NCI-H526 (cell line): ENCODE measurements at regions not wholly inside any gene's neighbourhood (a gene's known extent, or its start where the extent isn't known, plus 50 kb on each side); places are given as distances from the start of the nearest gene placed in this dataset.
"Not testable (repeated sequence)": the region's sequence is repeated elsewhere in the genome, so short reads cannot be mapped to it uniquely, and the experiment has no call there.

ENCODE experiments used
- DNase-seq, 2 experiments: peaks; one replicate each; lab custom pipeline; 2025; lab: John Stamatoyannopoulos, UW

GRCh38 chr20:16864069-16864468 lies 115.9 kb downstream of the OTOR start:
- no peak for DNase-seq

GRCh38 chr20:16864963-16865362 lies 116.8 kb downstream of the OTOR start:
- DNase-seq, result no peak

GRCh38 chr20:16865406-16865805 lies 117.2 kb downstream of the OTOR start:
- DNase-seq, result no peak

GRCh38 chr20:16873124-16873523 lies 125.0 kb downstream of the OTOR start:
- not testable (repeated sequence) for DNase-seq

- no peak for DNase-seq
These were observed 128.9 kb downstream of the OTOR start for GRCh38 chr20:16877053-16877554.

- no peak for DNase-seq
These were observed 137.6 kb downstream of the OTOR start for GRCh38 chr20:16885746-16886145.

GRCh38 chr20:16898433-16898832 lies 150.3 kb downstream of the OTOR start:
- no peak for DNase-seq

GRCh38 chr20:16902662-16903061 lies 154.5 kb downstream of the OTOR start:
- no peak for DNase-seq

- peak in 1 of 2 experiments; percentile 3 for DNase-seq
These were observed 156.6 kb downstream of the OTOR start for GRCh38 chr20:16904751-16905150.

GRCh38 chr20:16914277-16914676 lies 166.1 kb downstream of the OTOR start:
- DNase-seq, result no peak

- no peak for DNase-seq
These were observed 168.0 kb downstream of the OTOR start for GRCh38 chr20:16916165-16916564.

- no peak for DNase-seq
These were observed 169.5 kb downstream of the OTOR start for GRCh38 chr20:16917636-16918035.

GRCh38 chr20:16918366-16918765 lies 170.2 kb downstream of the OTOR start:
- DNase-seq, result no peak

- no peak for DNase-seq
These were observed 171.7 kb downstream of the OTOR start for GRCh38 chr20:16919841-16920240.

- no peak for DNase-seq
These were observed 174.7 kb downstream of the OTOR start for GRCh38 chr20:16922834-16923233.

GRCh38 chr20:16926626-16927430 lies 178.7 kb downstream of the OTOR start:
- DNase-seq, result no peak

- no peak for DNase-seq
These were observed 181.6 kb downstream of the OTOR start for GRCh38 chr20:16929756-16930155.

GRCh38 chr20:16930656-16931055 lies 182.5 kb downstream of the OTOR start:
- no peak for DNase-seq

- no peak for DNase-seq
These were observed 190.9 kb downstream of the OTOR start for GRCh38 chr20:16939051-16939450.

- no peak for DNase-seq
These were observed 192.5 kb downstream of the OTOR start for GRCh38 chr20:16940701-16941100.

GRCh38 chr20:16942051-16942450 lies 193.9 kb downstream of the OTOR start:
- no peak for DNase-seq

- no peak for DNase-seq
These were observed 194.6 kb downstream of the OTOR start for GRCh38 chr20:16942756-16943155.

GRCh38 chr20:16944745-16945144 lies 196.6 kb downstream of the OTOR start:
- no peak for DNase-seq

GRCh38 chr20:16945619-16946018 lies 197.5 kb downstream of the OTOR start:
- DNase-seq, result no peak
